GM18520 (cell line): ENCODE measurements at regions not wholly inside any gene's neighbourhood (a gene's known extent, or its start where the extent isn't known, plus 50 kb on each side); places are given as distances from the start of the nearest gene placed in this dataset.
"Not testable (repeated sequence)": the region's sequence is repeated elsewhere in the genome, so short reads cannot be mapped to it uniquely, and the experiment has no call there.

Experiments
- ATAC-seq: cut with Tn5 transposase; IDR thresholded peaks from one replicate; pipeline ENCODE4 v1.9.1; 2021; ENCODE audit not compliant: unreplicated experiment

GRCh38 chr2:155599834-155600233, 732.7 kb downstream of the NR4A2 start:
- no peak for ATAC-seq

- ATAC-seq, result no peak
These were observed 748.8 kb downstream of the NR4A2 start for GRCh38 chr2:155583674-155584195.

GRCh38 chr2:155574941-155575340, 757.6 kb downstream of the NR4A2 start:
- ATAC-seq, result no peak

GRCh38 chr2:155547571-155547970, 785.0 kb downstream of the NR4A2 start:
- no peak for ATAC-seq

- no peak for ATAC-seq
These were observed 785.6 kb downstream of the NR4A2 start for GRCh38 chr2:155546721-155547555.

- not testable (repeated sequence) for ATAC-seq
These were observed 793.5 kb downstream of the NR4A2 start for GRCh38 chr2:155539028-155539427.

- no peak for ATAC-seq
These were observed 804.5 kb downstream of the NR4A2 start for GRCh38 chr2:155528034-155528433.

GRCh38 chr2:155525199-155525598, 807.3 kb downstream of the NR4A2 start:
- no peak for ATAC-seq

GRCh38 chr2:155519529-155520130, 812.9 kb downstream of the NR4A2 start:
- no peak for ATAC-seq

- ATAC-seq, result no peak
These were observed 814.4 kb downstream of the NR4A2 start for GRCh38 chr2:155518094-155518493.

GRCh38 chr2:155517362-155517761, 815.2 kb downstream of the NR4A2 start:
- no peak for ATAC-seq

GRCh38 chr2:155513248-155513647, 814.8 kb downstream of the KCNJ3 start:
- ATAC-seq, result no peak

GRCh38 chr2:155502766-155503165, 804.3 kb downstream of the KCNJ3 start:
- ATAC-seq, result no peak

GRCh38 chr2:155498106-155498505, 799.6 kb downstream of the KCNJ3 start:
- ATAC-seq, result no peak

- ATAC-seq, result no peak
These were observed 796.2 kb downstream of the KCNJ3 start for GRCh38 chr2:155494744-155495143.

GRCh38 chr2:155485141-155485842, 786.8 kb downstream of the KCNJ3 start:
- no peak for ATAC-seq

GRCh38 chr2:155481141-155481540, 782.6 kb downstream of the KCNJ3 start:
- no peak for ATAC-seq

- ATAC-seq, result not testable (repeated sequence)
These were observed 773.5 kb downstream of the KCNJ3 start for GRCh38 chr2:155472018-155472417.

- ATAC-seq, result no peak
These were observed 757.7 kb downstream of the KCNJ3 start for GRCh38 chr2:155456222-155456621.

GRCh38 chr2:155442755-155443372, 744.4 kb downstream of the KCNJ3 start:
- ATAC-seq, result no peak

- no peak for ATAC-seq
These were observed 743.6 kb downstream of the KCNJ3 start for GRCh38 chr2:155442088-155442487.
